ENCODE measurements at regions not wholly inside any gene's neighbourhood (a gene's known extent, or its start where the extent isn't known, plus 50 kb on each side); places are given as distances from the start of the nearest gene placed in this dataset.

GRCh38 chr5:98621821-98622220, 151.6 kb upstream of the RGMB start:
- DNase-seq (ENCODE audit: low spot score) (no peak), ATAC-seq (ENCODE audit: low FRiP score) (no peak)
- no peak for TF ChIP-seq CTCF (IDR thresholded peaks at IDR 0.05)

GRCh38 chr5:98624145-98624880, 149.2 kb upstream of the RGMB start:
- ATAC-seq (ENCODE audit: low FRiP score), result no peak
- DNase-seq (ENCODE audit: low spot score), result no peak
- TF ChIP-seq CTCF (IDR thresholded peaks at IDR 0.05), result no peak

- no peak for TF ChIP-seq CTCF (IDR thresholded peaks at IDR 0.05)
- ATAC-seq (ENCODE audit: low FRiP score), result no peak
- no peak for DNase-seq (ENCODE audit: low spot score)
These were observed 146.3 kb upstream of the RGMB start for GRCh38 chr5:98627121-98627520.

GRCh38 chr5:98630621-98631020, 142.8 kb upstream of the RGMB start:
- ATAC-seq (ENCODE audit: low FRiP score) (no peak), DNase-seq (ENCODE audit: low spot score) (no peak)
- no peak for TF ChIP-seq CTCF (IDR thresholded peaks at IDR 0.05)

GRCh38 chr5:98631311-98632054, 142.0 kb upstream of the RGMB start:
- ATAC-seq (ENCODE audit: low FRiP score) (no peak), DNase-seq (ENCODE audit: low spot score) (no peak)
- TF ChIP-seq CTCF (IDR thresholded peaks at IDR 0.05), result no peak

- no peak for ATAC-seq (ENCODE audit: low FRiP score)
- no peak for DNase-seq (ENCODE audit: low spot score)
- no peak for TF ChIP-seq CTCF (IDR thresholded peaks at IDR 0.05)
These were observed 137.8 kb upstream of the RGMB start for GRCh38 chr5:98635656-98636055.

- no peak for TF ChIP-seq CTCF (IDR thresholded peaks at IDR 0.05)
- ATAC-seq (ENCODE audit: low FRiP score) (no peak), DNase-seq (ENCODE audit: low spot score) (no peak)
These were observed 136.3 kb upstream of the RGMB start for GRCh38 chr5:98637116-98637515.
